ENCODE measurements at regions not wholly inside any gene's neighbourhood (a gene's known extent, or its start where the extent isn't known, plus 50 kb on each side); places are given as distances from the start of the nearest gene placed in this dataset.
"Not testable (repeated sequence)": the region's sequence is repeated elsewhere in the genome, so short reads cannot be mapped to it uniquely, and the experiment has no call there.

GRCh38 chr2:132009177-132009873 is 152.4 kb downstream of the ANKRD30BL start:
- no peaks in the 10 kb centered on the region for H3K4me1 ChIP-seq (ENCODE audit: control insufficient read depth, low read depth, low read length)
- no peak overlapping the region for H3K27ac ChIP-seq (ENCODE audit: low read length)
- no peak overlapping the region for H3K9ac ChIP-seq (ENCODE audit: low read length)
- no peaks in the 10 kb centered on the region for H3K36me3 ChIP-seq (ENCODE audit: control insufficient read depth, low read depth, low read length)
- no peaks in the 10 kb centered on the region for H3K9me3 ChIP-seq (ENCODE audit: control insufficient read depth, low read depth, low read length)
- peaks cover 25% of the 10 kb centered on the region for H3K27me3 ChIP-seq (ENCODE audit: control insufficient read depth, insufficient read depth, low read length)
- H3K4me3 ChIP-seq (ENCODE audit: low read length) = peak overlapping the region; percentile 59

GRCh38 chr2:131990751-131991150 is 171.0 kb downstream of the ANKRD30BL start:
- H3K4me1 ChIP-seq (ENCODE audit: control insufficient read depth, low read depth, low read length); H3K36me3 ChIP-seq (ENCODE audit: control insufficient read depth, low read depth, low read length); H3K4me3 ChIP-seq (ENCODE audit: low read length); H3K9ac ChIP-seq (ENCODE audit: low read length); H3K27me3 ChIP-seq (ENCODE audit: control insufficient read depth, insufficient read depth, low read length); H3K27ac ChIP-seq (ENCODE audit: low read length); H3K9me3 ChIP-seq (ENCODE audit: control insufficient read depth, low read depth, low read length): not testable (repeated sequence)

- H3K9ac ChIP-seq (ENCODE audit: low read length); H3K4me3 ChIP-seq (ENCODE audit: low read length); H3K4me1 ChIP-seq (ENCODE audit: control insufficient read depth, low read depth, low read length); H3K36me3 ChIP-seq (ENCODE audit: control insufficient read depth, low read depth, low read length); H3K27me3 ChIP-seq (ENCODE audit: control insufficient read depth, insufficient read depth, low read length); H3K27ac ChIP-seq (ENCODE audit: low read length); H3K9me3 ChIP-seq (ENCODE audit: control insufficient read depth, low read depth, low read length): not testable (repeated sequence)
These were observed 195.1 kb downstream of the ANKRD30BL start for GRCh38 chr2:131966671-131967070.

GRCh38 chr2:131966256-131966655 is 195.5 kb downstream of the ANKRD30BL start:
- no peaks in the 10 kb centered on the region for H3K4me1 ChIP-seq (ENCODE audit: control insufficient read depth, low read depth, low read length)
- H3K9ac ChIP-seq (ENCODE audit: low read length) = no peak overlapping the region
- no peaks in the 10 kb centered on the region for H3K36me3 ChIP-seq (ENCODE audit: control insufficient read depth, low read depth, low read length)
- no peak overlapping the region for H3K4me3 ChIP-seq (ENCODE audit: low read length)
- no peak overlapping the region for H3K27ac ChIP-seq (ENCODE audit: low read length)
- no peaks in the 10 kb centered on the region for H3K27me3 ChIP-seq (ENCODE audit: control insufficient read depth, insufficient read depth, low read length)
- no peaks in the 10 kb centered on the region for H3K9me3 ChIP-seq (ENCODE audit: control insufficient read depth, low read depth, low read length)

- H3K4me1 ChIP-seq (ENCODE audit: control insufficient read depth, low read depth, low read length); H3K36me3 ChIP-seq (ENCODE audit: control insufficient read depth, low read depth, low read length); H3K9me3 ChIP-seq (ENCODE audit: control insufficient read depth, low read depth, low read length); H3K9ac ChIP-seq (ENCODE audit: low read length); H3K27ac ChIP-seq (ENCODE audit: low read length); H3K27me3 ChIP-seq (ENCODE audit: control insufficient read depth, insufficient read depth, low read length); H3K4me3 ChIP-seq (ENCODE audit: low read length): not testable (repeated sequence)
These were observed 203.6 kb downstream of the ANKRD30BL start for GRCh38 chr2:131958019-131958609.

GRCh38 chr2:131948641-131949040 is 213.1 kb downstream of the ANKRD30BL start:
- not testable (repeated sequence) for H3K9ac ChIP-seq (ENCODE audit: low read length); H3K27me3 ChIP-seq (ENCODE audit: control insufficient read depth, insufficient read depth, low read length); H3K4me1 ChIP-seq (ENCODE audit: control insufficient read depth, low read depth, low read length); H3K36me3 ChIP-seq (ENCODE audit: control insufficient read depth, low read depth, low read length); H3K9me3 ChIP-seq (ENCODE audit: control insufficient read depth, low read depth, low read length); H3K27ac ChIP-seq (ENCODE audit: low read length); H3K4me3 ChIP-seq (ENCODE audit: low read length)

- not testable (repeated sequence) for H3K27me3 ChIP-seq (ENCODE audit: control insufficient read depth, insufficient read depth, low read length); H3K4me3 ChIP-seq (ENCODE audit: low read length); H3K9ac ChIP-seq (ENCODE audit: low read length); H3K9me3 ChIP-seq (ENCODE audit: control insufficient read depth, low read depth, low read length); H3K36me3 ChIP-seq (ENCODE audit: control insufficient read depth, low read depth, low read length); H3K27ac ChIP-seq (ENCODE audit: low read length); H3K4me1 ChIP-seq (ENCODE audit: control insufficient read depth, low read depth, low read length)
These were observed 238.5 kb downstream of the ANKRD30BL start for GRCh38 chr2:131923287-131923686.

GRCh38 chr2:131922854-131923253 is 238.9 kb downstream of the ANKRD30BL start:
- not testable (repeated sequence) for H3K4me1 ChIP-seq (ENCODE audit: control insufficient read depth, low read depth, low read length); H3K27ac ChIP-seq (ENCODE audit: low read length); H3K9me3 ChIP-seq (ENCODE audit: control insufficient read depth, low read depth, low read length); H3K4me3 ChIP-seq (ENCODE audit: low read length); H3K27me3 ChIP-seq (ENCODE audit: control insufficient read depth, insufficient read depth, low read length); H3K36me3 ChIP-seq (ENCODE audit: control insufficient read depth, low read depth, low read length); H3K9ac ChIP-seq (ENCODE audit: low read length)
